HG03135 (cell line): ENCODE measurements at regions not wholly inside any gene's neighbourhood (a gene's known extent, or its start where the extent isn't known, plus 50 kb on each side); places are given as distances from the start of the nearest gene placed in this dataset.

Source experiments
- ATAC-seq: cut with Tn5 transposase; IDR thresholded peaks from one replicate; pipeline ENCODE4 v1.9.1; 2021; ENCODE audit warnings: mild to moderate bottlenecking, moderate library complexity; ENCODE audit not compliant: unreplicated experiment

- ATAC-seq = no peak
Observed at GRCh38 chr12:115012861-115013235, 328.9 kb upstream of the TBX3 start.

- ATAC-seq = no peak
Observed at GRCh38 chr12:115011703-115012102, 327.7 kb upstream of the TBX3 start.

- ATAC-seq = no peak
Observed at GRCh38 chr12:115010324-115010995, 326.5 kb upstream of the TBX3 start.

- no peak for ATAC-seq
Observed at GRCh38 chr12:115008929-115009328, 325.0 kb upstream of the TBX3 start.

- ATAC-seq = no peak
Observed at GRCh38 chr12:115004470-115005146, 320.6 kb upstream of the TBX3 start.

- no peak for ATAC-seq
Observed at GRCh38 chr12:115002434-115002833, 318.5 kb upstream of the TBX3 start.

GRCh38 chr12:115001571-115002180, 317.7 kb upstream of the TBX3 start:
- no peak for ATAC-seq

GRCh38 chr12:115000038-115000437, 316.1 kb upstream of the TBX3 start:
- no peak for ATAC-seq

GRCh38 chr12:114998750-114999128, 314.8 kb upstream of the TBX3 start:
- no peak for ATAC-seq

GRCh38 chr12:114998118-114998749, 314.3 kb upstream of the TBX3 start:
- ATAC-seq = no peak

GRCh38 chr12:114996382-114996781, 312.4 kb upstream of the TBX3 start:
- ATAC-seq = no peak

GRCh38 chr12:114995891-114996290, 311.9 kb upstream of the TBX3 start:
- no peak for ATAC-seq

- no peak for ATAC-seq
Observed at GRCh38 chr12:114993165-114993564, 309.2 kb upstream of the TBX3 start.

- ATAC-seq = no peak
Observed at GRCh38 chr12:114992443-114992842, 308.5 kb upstream of the TBX3 start.

GRCh38 chr12:114990381-114990780, 306.4 kb upstream of the TBX3 start:
- ATAC-seq = no peak

- ATAC-seq = no peak
Observed at GRCh38 chr12:114986849-114987248, 302.9 kb upstream of the TBX3 start.

GRCh38 chr12:114986178-114986714, 302.3 kb upstream of the TBX3 start:
- ATAC-seq = no peak

- no peak for ATAC-seq
Observed at GRCh38 chr12:114984634-114985061, 300.7 kb upstream of the TBX3 start.

- no peak for ATAC-seq
Observed at GRCh38 chr12:114982760-114983159, 298.8 kb upstream of the TBX3 start.

- no peak for ATAC-seq
Observed at GRCh38 chr12:114981036-114981435, 297.1 kb upstream of the TBX3 start.

- no peak for ATAC-seq
Observed at GRCh38 chr12:114976959-114977358, 293.0 kb upstream of the TBX3 start.

- ATAC-seq = no peak
Observed at GRCh38 chr12:114976372-114976771, 292.4 kb upstream of the TBX3 start.
